ENCODE measurements at regions not wholly inside any gene's neighbourhood (a gene's known extent, or its start where the extent isn't known, plus 50 kb on each side); places are given as distances from the start of the nearest gene placed in this dataset.

DNA sequence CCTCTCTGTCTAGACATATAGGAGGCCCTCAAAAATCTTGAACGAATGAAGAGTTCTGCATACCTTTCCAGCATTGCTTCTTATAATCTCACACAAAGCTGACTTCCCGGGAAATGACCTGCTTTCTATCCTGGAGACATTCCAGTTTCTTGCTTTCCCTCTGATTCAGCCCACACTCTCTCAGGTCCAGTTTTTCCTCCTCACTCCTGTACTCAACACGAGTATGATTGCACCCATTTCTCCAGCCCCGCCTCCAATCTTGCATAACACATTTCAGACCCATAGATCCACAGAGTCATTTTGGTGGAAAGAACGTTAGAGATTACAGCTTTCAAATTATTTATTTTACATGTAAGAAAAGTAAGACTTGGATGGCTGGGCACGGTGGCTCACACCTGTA, 127.5 kb upstream of the TLR3 start:
- Histone ChIP-seq H3K79me2 (ENCODE audit: control insufficient read depth in 1 of 2, insufficient read depth in 2 of 2, low read length in 2 of 2) (no peaks in the 10 kb centered on the region), H3K4me1 (replicated peaks in 1 of 4; ENCODE audit: control insufficient read depth in 3 of 4, insufficient read depth in 4 of 4, low read length in 3 of 4) (no peaks in the 10 kb centered on the region), H2AK5ac (ENCODE audit: low read depth, low read length) (no peak overlapping the region), H3K4me3 (ENCODE audit: extremely low read depth in 1 of 4, insufficient read depth in 2 of 4, low read depth in 3 of 4, low read length in 4 of 4) (no peak overlapping the region), H3K18ac (ENCODE audit: extremely low read depth, low read length) (no peak overlapping the region), H4K8ac (ENCODE audit: extremely low read depth, insufficient read depth, low read length) (no peak overlapping the region), H3K4ac (replicated peaks; ENCODE audit: insufficient read length, low read depth, low read length) (no peak overlapping the region), H3K79me1 (ENCODE audit: low read depth, low read length) (no peaks in the 10 kb centered on the region), H2BK12ac (ENCODE audit: low read depth, low read length) (no peak overlapping the region), H3K36me3 (ENCODE audit: control insufficient read depth in 2 of 4, insufficient read depth in 4 of 4, low read length in 3 of 4) (no peaks in the 10 kb centered on the region), H3K4me2 (ENCODE audit: insufficient read depth in 1 of 2, low read depth in 2 of 2, low read length in 2 of 2) (no peak overlapping the region), H2BK5ac (ENCODE audit: low read depth, low read length) (no peak overlapping the region), H3K14ac (ENCODE audit: insufficient read length) (no peak overlapping the region), H3K9me3 (ENCODE audit: insufficient read depth in 2 of 2, low read depth in 1 of 2, low read length in 1 of 2) (no peaks in the 10 kb centered on the region), H3K23me2 (ENCODE audit: low read depth, low read length) (peaks cover 2% of the 10 kb centered on the region; the same call in 1 of the 2 replicates), H3K27ac (ENCODE audit: low read depth, low read length) (no peak overlapping the region), H4K91ac (replicated peaks; ENCODE audit: insufficient read length, low read length) (no peak overlapping the region), H2BK15ac (ENCODE audit: low read length) (no peak overlapping the region), H3K27me3 (replicated peaks in 1 of 4; ENCODE audit: control insufficient read depth in 3 of 4, extremely low read depth in 1 of 4, insufficient read depth in 3 of 4, low read length in 3 of 4) (no peaks in the 10 kb centered on the region; a peak in 2 of 7 replicates), H3K56ac (replicated peaks; ENCODE audit: insufficient read length, low read depth, low read length) (no peak overlapping the region), H3K23ac (ENCODE audit: insufficient read length) (no peak overlapping the region), H2BK120ac (replicated peaks; ENCODE audit: low read depth, low read length) (no peak overlapping the region), H2BK20ac (ENCODE audit: low read length) (no peak overlapping the region), H4K5ac (ENCODE audit: insufficient read length, low read depth, low read length) (no peak overlapping the region), H4K20me1 (replicated peaks in 1 of 2; ENCODE audit: control insufficient read depth in 1 of 2, insufficient read depth in 2 of 2, low read length in 2 of 2) (no peaks in the 10 kb centered on the region), H2AFZ (ENCODE audit: low read length) (no peak overlapping the region), H3K9ac (replicated peaks in 1 of 4; ENCODE audit: extremely low read depth in 1 of 4, low read depth in 3 of 4, low read length in 3 of 4) (no peak overlapping the region)
- ChIA-PET CTCF (ENCODE audit: partially characterized antibody) (interaction anchor here (1.0 kb wide), 1 partner anchor 12 kb away, joined by 3 read pairs; no protein-coding TSS in a partner anchor), POLR2A (ENCODE audit: partially characterized antibody) (no interaction called here)
- DNase-seq (ENCODE audit: low read depth in 1 of 2, low spot score in 2 of 2) (no peak), FAIRE-seq (no peak)
- 87% methylated on average over 6 of the region's 6 CpGs; no CpG with 5 or more reads in 1 of the 2 experiments for WGBS, 2 experiments (ENCODE audit: extremely low coverage in 1 of 2, insufficient coverage in 1 of 2, insufficient read length in 1 of 2, insufficient replicate concordance in 2 of 2, low coverage in 1 of 2, low lambda C conversion rate in 2 of 2, missing lambda C conversion rate in 1 of 2)
- TF ChIP-seq PHF8 (conservative IDR thresholded peaks at IDR 0.05; ENCODE audit: low read depth, low read length) (no peak), GTF2F1 (IDR thresholded peaks at IDR 0.05; ENCODE audit: borderline replicate concordance, low read depth, low read length) (no peak), KDM5A (IDR thresholded peaks at IDR 0.05; ENCODE audit: low read length) (no peak), JUND (IDR thresholded peaks at IDR 0.05; ENCODE audit: low read length) (no peak), SP4 (IDR thresholded peaks at IDR 0.05; ENCODE audit: low read length) (no peak), CEBPB (IDR thresholded peaks at IDR 0.05; ENCODE audit: low read depth, low read length) (no peak), RNF2 (IDR thresholded peaks at IDR 0.05; ENCODE audit: borderline replicate concordance, low read depth, low read length, missing control alignments, poor library complexity, severe bottlenecking) (no peak), CHD1 (IDR thresholded peaks at IDR 0.05; ENCODE audit: low read depth, low read length) (no peak), TCF12 (IDR thresholded peaks at IDR 0.05; ENCODE audit: low read depth, low read length) (no peak), EP300 (IDR thresholded peaks at IDR 0.05; ENCODE audit: borderline replicate concordance in 1 of 2, low read depth in 2 of 2, low read length in 2 of 2) (no peak), KDM1A (IDR thresholded peaks at IDR 0.05; ENCODE audit: borderline replicate concordance, low read length) (no peak), SIRT6 (IDR thresholded peaks at IDR 0.05; ENCODE audit: low read length) (no peak), SRF (IDR thresholded peaks at IDR 0.05; ENCODE audit: low read depth, low read length) (no peak), BACH1 (IDR thresholded peaks at IDR 0.05; ENCODE audit: low read length) (no peak)

Measured in H1 (cell line).